Psoas muscle (tissue), 7 donors: ENCODE measurements at regions not wholly inside any gene's neighbourhood (a gene's known extent, or its start where the extent isn't known, plus 50 kb on each side); places are given as distances from the start of the nearest gene placed in this dataset.
A peak's percentile ranks its signal among the peaks of the same experiment; 100 is the strongest.
"Not testable (repeated sequence)": the region's sequence is repeated elsewhere in the genome, so short reads cannot be mapped to it uniquely, and the experiment has no call there.

ENCODE experiments used
- ATAC-seq, 4 donors: fragments of 200-7000 bp; cut with Tn5 transposase; one replicate each; pipeline ENCODE4 v1.9.1; 2020; ENCODE audit warnings: moderate library complexity in 3 of 4, mild to moderate bottlenecking in 2 of 4
- DNase-seq, 2 donors: peaks; one replicate each; pipeline ENCODE4 v3.0.0-alpha.2; 2020
- H3K27ac ChIP-seq: fragments of 200-600 bp; one replicate; pipeline ENCODE4 v1.8.0; 2022
- H3K27me3 ChIP-seq, 3 donors: fragments of 200-600 bp in 1 of 3; one replicate each; pipeline versions ENCODE4 v1.6.1 to v1.8.0; 2013 to 2022; ENCODE audit warnings: low read length in 2 of 3, mild to moderate bottlenecking in 2 of 3, moderate library complexity in 1 of 3; ENCODE audit not compliant: insufficient read depth in 3 of 3
- H3K36me3 ChIP-seq, 2 donors: fragments of 200-600 bp in 1 of 2; one replicate each; pipeline versions ENCODE4 v1.6.1 to v1.8.0; 2013 to 2022; ENCODE audit warnings: low read depth in 1 of 2, mild to moderate bottlenecking in 1 of 2, moderate library complexity in 1 of 2; ENCODE audit not compliant: insufficient read depth in 1 of 2
- H3K4me1 ChIP-seq: fragments of 200-600 bp; one replicate; pipeline ENCODE4 v1.8.0; 2022
- H3K4me3 ChIP-seq: fragments of 200-600 bp; one replicate; pipeline ENCODE4 v1.8.0; 2022; ENCODE audit warnings: mild to moderate bottlenecking
- H3K9me3 ChIP-seq: fragments of 200-600 bp; one replicate; pipeline ENCODE4 v1.8.0; 2022
- WGBS, 3 donors: extraction: QIAGEN DNeasy Blood & Tissue Kit; methylation state at CpG; one replicate each; pipeline versions ENCODE4 v1.1.6 to v1.1.7; 2013; 5-methylcytosine and 5-hydroxymethylcytosine counted together
- intact Hi-C, 2 donors: fragments of 100-400 bp; cut with DNase I; formaldehyde crosslinking; loops; one replicate each; pipeline versions ENCODE4 v1.11.0 to v1.14.2; 2022
- TF ChIP-seq, protein P1 (sequence below): fragments of 200-600 bp; IDR thresholded peaks from one replicate; pipeline ENCODE4 v1.8.0; 2022; ENCODE audit warnings: antibody characterized with exemption
- donor health status: healthy with polysubstance abuse.
- donor health status: DM: no; HTN: no; CAD: no; lungs with moderate emphysema.
- donor health status: Bipolar disorder and iron deficiency.
- donor health status: healthy.
- donor health status: DM: yes; HTN: yes; CAD: no.
- donor health status: DM: no; HTN: no; CAD: no.
- donor health status: DM: yes; HTN: yes; CAD: no.

- Histone ChIP-seq H3K27me3 (no peaks in the 10 kb centered on the region), H3K4me3 (no peak overlapping the region), H3K4me1 (no peaks in the 10 kb centered on the region), H3K36me3 (no peaks in the 10 kb centered on the region), H3K9me3 (no peaks in the 10 kb centered on the region), H3K27ac (no peak overlapping the region)
- ATAC-seq = no peak
- TF ChIP-seq, protein P1, sequence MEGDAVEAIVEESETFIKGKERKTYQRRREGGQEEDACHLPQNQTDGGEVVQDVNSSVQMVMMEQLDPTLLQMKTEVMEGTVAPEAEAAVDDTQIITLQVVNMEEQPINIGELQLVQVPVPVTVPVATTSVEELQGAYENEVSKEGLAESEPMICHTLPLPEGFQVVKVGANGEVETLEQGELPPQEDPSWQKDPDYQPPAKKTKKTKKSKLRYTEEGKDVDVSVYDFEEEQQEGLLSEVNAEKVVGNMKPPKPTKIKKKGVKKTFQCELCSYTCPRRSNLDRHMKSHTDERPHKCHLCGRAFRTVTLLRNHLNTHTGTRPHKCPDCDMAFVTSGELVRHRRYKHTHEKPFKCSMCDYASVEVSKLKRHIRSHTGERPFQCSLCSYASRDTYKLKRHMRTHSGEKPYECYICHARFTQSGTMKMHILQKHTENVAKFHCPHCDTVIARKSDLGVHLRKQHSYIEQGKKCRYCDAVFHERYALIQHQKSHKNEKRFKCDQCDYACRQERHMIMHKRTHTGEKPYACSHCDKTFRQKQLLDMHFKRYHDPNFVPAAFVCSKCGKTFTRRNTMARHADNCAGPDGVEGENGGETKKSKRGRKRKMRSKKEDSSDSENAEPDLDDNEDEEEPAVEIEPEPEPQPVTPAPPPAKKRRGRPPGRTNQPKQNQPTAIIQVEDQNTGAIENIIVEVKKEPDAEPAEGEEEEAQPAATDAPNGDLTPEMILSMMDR = no peak
- WGBS, 3 donors = 59 to 78% (median 69%) methylated on average over 2 of the region's 2 CpGs
- DNase-seq = no peak
- intact Hi-C loops = no loop called here
Measured at GRCh38 chr2:144111437-144111836, 408.5 kb downstream of the ZEB2 start.

DNA sequence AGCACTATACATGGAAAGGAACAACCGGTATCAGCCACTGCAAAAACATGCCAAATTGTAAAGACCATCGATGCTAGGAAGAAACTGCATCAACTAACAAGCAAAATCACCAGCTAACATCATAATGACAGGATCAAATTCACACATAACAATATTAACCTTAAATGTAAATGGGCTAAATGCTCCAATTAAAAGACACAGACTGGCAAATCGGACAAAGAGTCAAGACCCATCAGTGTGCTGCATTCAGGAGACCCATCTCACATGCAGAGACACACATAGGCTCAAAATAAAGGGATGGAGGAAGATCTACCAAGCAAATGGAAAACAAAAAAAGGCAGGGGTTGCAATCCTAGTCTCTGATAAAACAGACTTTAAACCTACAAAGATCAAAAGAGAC is 413.8 kb downstream of the ZEB2 start:
- intact Hi-C loops, DNase-seq, H3K9me3 ChIP-seq, H3K36me3 ChIP-seq, H3K4me1 ChIP-seq, ATAC-seq, H3K27me3 ChIP-seq, H3K4me3 ChIP-seq, H3K27ac ChIP-seq: not testable (repeated sequence)
- 94 to 99% (median 97%) methylated on average over 3 of the region's 3 CpGs for WGBS, 3 donors

- H3K27me3 ChIP-seq = no peaks in the 10 kb centered on the region
- H3K4me3 ChIP-seq = no peak overlapping the region
- peak overlapping the region; percentile 7 for H3K27ac ChIP-seq
- TF ChIP-seq, protein P1 = no peak
- H3K9me3 ChIP-seq = no peaks in the 10 kb centered on the region
- peaks cover 10% of the 10 kb centered on the region for H3K4me1 ChIP-seq
- ATAC-seq (peak in 1 of 4 donors; percentile 49), DNase-seq (no peak)
- WGBS, 3 donors = 54 to 78% (median 55%) methylated on average over 2 of the region's 2 CpGs
- H3K36me3 ChIP-seq = no peaks in the 10 kb centered on the region
- intact Hi-C loops = no loop called here
Measured at GRCh38 chr2:144102386-144102785, 417.5 kb downstream of the ZEB2 start.

GRCh38 chr2:144099780-144100377 is 420.0 kb downstream of the ZEB2 start:
- H3K27ac ChIP-seq = peak overlapping the region; percentile 83
- intact Hi-C loops = no loop called here
- no peaks in the 10 kb centered on the region for H3K36me3 ChIP-seq
- 30 to 37% (median 32%) methylated on average over 6 of the region's 6 CpGs for WGBS, 3 donors
- no peaks in the 10 kb centered on the region for H3K9me3 ChIP-seq
- no peak for DNase-seq
- TF ChIP-seq, protein P1 = peak; percentile 54
- peak; percentile 94 to 98 (median 96) for ATAC-seq
- peaks cover 10% of the 10 kb centered on the region for H3K4me1 ChIP-seq
- H3K27me3 ChIP-seq = no peaks in the 10 kb centered on the region
- H3K4me3 ChIP-seq = peak overlapping the region; percentile 41

GRCh38 chr2:144099340-144099739 is 420.6 kb downstream of the ZEB2 start:
- H3K4me3 ChIP-seq = peak overlapping the region; percentile 41
- 56 to 85% (median 57%) methylated on average over 4 of the region's 4 CpGs for WGBS, 3 donors
- H3K9me3 ChIP-seq = no peaks in the 10 kb centered on the region
- H3K27ac ChIP-seq = peak overlapping the region; percentile 83
- no peaks in the 10 kb centered on the region for H3K36me3 ChIP-seq
- peaks cover 10% of the 10 kb centered on the region for H3K4me1 ChIP-seq
- peak in 1 of 4 donors; percentile 4 for ATAC-seq
- intact Hi-C loops = no loop called here
- TF ChIP-seq, protein P1 = no peak
- no peak for DNase-seq
- no peaks in the 10 kb centered on the region for H3K27me3 ChIP-seq
